Astrocyte (in vitro differentiated cells and primary cell): ENCODE measurements at regions not wholly inside any gene's neighbourhood (a gene's known extent, or its start where the extent isn't known, plus 50 kb on each side); places are given as distances from the start of the nearest gene placed in this dataset.

Experiments used
- DNase-seq: peaks from one replicate; pipeline ENCODE4 v3.0.0-alpha.2; 2010; ENCODE audit warnings: low read depth
- FAIRE-seq: peaks from 2 replicates; lab custom pipeline; 2011; peaks lifted over from hg19 to GRCh38; lab: Jason Lieb, UNC
- H2AFZ ChIP-seq: 2 replicates; pipeline ENCODE4 v1.6.0; 2012; ENCODE audit warnings: low read depth, low read length, inconsistent platforms
- H3K27ac ChIP-seq: 2 replicates; pipeline ENCODE4 v1.5.1; 2011; ENCODE audit warnings: low read depth, low read length, inconsistent platforms
- H3K27me3 ChIP-seq: 2 replicates; pipeline ENCODE4 v1.6.0; 2011; ENCODE audit warnings: low read length, inconsistent platforms; ENCODE audit not compliant: insufficient read depth
- H3K36me3 ChIP-seq: 2 replicates; pipeline ENCODE4 v1.5.1; 2011; ENCODE audit warnings: low read length, inconsistent platforms; ENCODE audit not compliant: insufficient read depth
- H3K4me1 ChIP-seq: 2 replicates; pipeline ENCODE4 v1.5.1; 2011; ENCODE audit warnings: low read length, inconsistent platforms; ENCODE audit not compliant: insufficient read depth
- H3K4me2 ChIP-seq: 2 replicates; pipeline ENCODE4 v1.6.0; 2012; ENCODE audit warnings: low read length, inconsistent platforms
- H3K4me3 ChIP-seq: 2 replicates; pipeline ENCODE4 v1.5.1; 2011; ENCODE audit warnings: low read depth, mild to moderate bottlenecking, low read length, inconsistent platforms; ENCODE audit not compliant: insufficient read depth
- H3K79me2 ChIP-seq: 2 replicates; pipeline ENCODE4 v1.6.0; 2012; ENCODE audit warnings: mild to moderate bottlenecking, low read length, inconsistent platforms; ENCODE audit not compliant: insufficient read depth
- H3K9ac ChIP-seq: 2 replicates; pipeline ENCODE4 v1.6.0; 2012; ENCODE audit warnings: mild to moderate bottlenecking, low read length, inconsistent platforms
- H3K9me3 ChIP-seq: 2 replicates; pipeline ENCODE4 v1.5.1; 2012; ENCODE audit warnings: low read depth, mild to moderate bottlenecking, low read length, inconsistent platforms; ENCODE audit not compliant: insufficient read depth
- H4K20me1 ChIP-seq: 2 replicates; pipeline ENCODE4 v1.6.0; 2012; ENCODE audit warnings: low read length, inconsistent platforms; ENCODE audit not compliant: insufficient read depth
- H3K27ac Mint-ChIP-seq: one replicate; pipeline ENCODE4 v1.8.0; 2021; ENCODE audit warnings: mild to moderate bottlenecking, mixed read lengths; ENCODE audit not compliant: unreplicated experiment
- H3K27me3 Mint-ChIP-seq: one replicate; pipeline ENCODE4 v1.8.0; 2021; ENCODE audit warnings: low read depth, mixed read lengths; ENCODE audit not compliant: unreplicated experiment
- H3K36me3 Mint-ChIP-seq: one replicate; pipeline ENCODE4 v1.8.0; 2021; ENCODE audit warnings: low read depth, mixed read lengths; ENCODE audit not compliant: unreplicated experiment
- H3K4me1 Mint-ChIP-seq: one replicate; pipeline ENCODE4 v1.8.0; 2021; ENCODE audit warnings: low read depth, mixed read lengths; ENCODE audit not compliant: unreplicated experiment
- H3K4me3 Mint-ChIP-seq: one replicate; pipeline ENCODE4 v1.8.0; 2021; ENCODE audit warnings: mild to moderate bottlenecking, moderate library complexity, mixed read lengths; ENCODE audit not compliant: unreplicated experiment
- H3K9me3 Mint-ChIP-seq: one replicate; pipeline ENCODE4 v1.8.0; 2021; ENCODE audit warnings: mild to moderate bottlenecking, mixed read lengths; ENCODE audit not compliant: unreplicated experiment
- CTCF ChIP-seq: IDR thresholded peaks from 2 replicates; pipeline ENCODE4 v1.5.1; 2011; ENCODE audit warnings: low read depth, mild to moderate bottlenecking, inconsistent platforms, low read length, moderate library complexity; ENCODE audit not compliant: insufficient read depth
- EZH2 ChIP-seq: IDR thresholded peaks from 2 replicates; pipeline ENCODE4 v1.6.1; 2012; ENCODE audit warnings: mild to moderate bottlenecking, low read length, inconsistent platforms; ENCODE audit not compliant: insufficient read depth

GRCh38 chr5:3307982-3308621, 287.5 kb upstream of the IRX1 start:
- peaks cover 5% of the 10 kb centered on the region for H3K9me3 Mint-ChIP-seq

GRCh38 chr5:3305432-3305831, 290.2 kb upstream of the IRX1 start:
- Histone ChIP-seq H3K4me2 (no peak overlapping the region), H3K36me3 (no peaks in the 10 kb centered on the region), H3K4me1 (peaks cover 10% of the 10 kb centered on the region), H3K4me3 (no peak overlapping the region), H4K20me1 (no peaks in the 10 kb centered on the region), H2AFZ (no peak overlapping the region), H3K27me3 (no peaks in the 10 kb centered on the region), H3K27ac (no peak overlapping the region), H3K79me2 (no peaks in the 10 kb centered on the region), H3K9ac (no peak overlapping the region), H3K9me3 (no peaks in the 10 kb centered on the region)
- FAIRE-seq (no peak), DNase-seq (no peak)
- Mint-ChIP-seq H3K27me3 (peaks cover 11% of the 10 kb centered on the region), H3K4me1 (peaks cover 20% of the 10 kb centered on the region), H3K27ac (no peak overlapping the region), H3K9me3 (peaks cover 3% of the 10 kb centered on the region), H3K36me3 (peaks cover 2% of the 10 kb centered on the region), H3K4me3 (no peak overlapping the region)
- TF ChIP-seq CTCF = no peak
- TF ChIP-seq EZH2 = no peak

More at GRCh38 chr5:3307982-3308621, 287.5 kb upstream of the IRX1 start:
- Mint-ChIP-seq H3K4me3 (no peak overlapping the region), H3K27me3 (peaks cover 6% of the 10 kb centered on the region), H3K27ac (no peak overlapping the region), H3K36me3 (peaks cover 2% of the 10 kb centered on the region), H3K4me1 (peaks cover 19% of the 10 kb centered on the region)
- Histone ChIP-seq H2AFZ (no peak overlapping the region), H3K4me3 (no peak overlapping the region), H4K20me1 (no peaks in the 10 kb centered on the region), H3K79me2 (no peaks in the 10 kb centered on the region), H3K36me3 (no peaks in the 10 kb centered on the region), H3K4me2 (no peak overlapping the region), H3K4me1 (peaks cover 23% of the 10 kb centered on the region), H3K27me3 (no peaks in the 10 kb centered on the region), H3K27ac (no peak overlapping the region), H3K9me3 (peaks cover 9% of the 10 kb centered on the region), H3K9ac (no peak overlapping the region)
- no peak for DNase-seq
- TF ChIP-seq EZH2 (no peak), CTCF (no peak)
- no peak for FAIRE-seq

GRCh38 chr5:3304346-3304745, 291.3 kb upstream of the IRX1 start:
- Histone ChIP-seq H3K27ac (no peak overlapping the region), H3K9ac (no peak overlapping the region), H3K4me1 (peaks cover 2% of the 10 kb centered on the region), H3K9me3 (no peaks in the 10 kb centered on the region), H3K27me3 (no peaks in the 10 kb centered on the region), H3K4me3 (no peak overlapping the region), H3K79me2 (no peaks in the 10 kb centered on the region), H3K4me2 (no peak overlapping the region), H4K20me1 (no peaks in the 10 kb centered on the region), H3K36me3 (no peaks in the 10 kb centered on the region), H2AFZ (no peak overlapping the region)
- Mint-ChIP-seq H3K27me3 (peaks cover 11% of the 10 kb centered on the region), H3K4me1 (peaks cover 18% of the 10 kb centered on the region), H3K9me3 (peaks cover 3% of the 10 kb centered on the region), H3K4me3 (no peak overlapping the region), H3K27ac (no peak overlapping the region), H3K36me3 (peaks cover 2% of the 10 kb centered on the region)
- DNase-seq = no peak
- TF ChIP-seq CTCF (no peak), EZH2 (no peak)
- no peak for FAIRE-seq
